ENCODE measurements at regions not wholly inside any gene's neighbourhood (a gene's known extent, or its start where the extent isn't known, plus 50 kb on each side); places are given as distances from the start of the nearest gene placed in this dataset.

GRCh38 chr11:111169367-111169766, 76.2 kb upstream of the POU2AF2 start:
- H3K36me3 ChIP-seq (ENCODE audit: control insufficient read depth in 2 of 2, insufficient read depth in 1 of 2, low read length in 2 of 2), result no peaks in the 10 kb centered on the region
- H3K4me3 ChIP-seq (ENCODE audit: low read depth, low read length), result no peak overlapping the region
- CTCF ChIA-PET, result interaction anchor here (1.6 kb wide), 1 partner anchor 16 kb away, joined by 4 read pairs; no protein-coding TSS in a partner anchor
- H3K9me3 ChIP-seq (ENCODE audit: control insufficient read depth, insufficient read depth, low read depth, low read length), result no peaks in the 10 kb centered on the region
- no peaks in the 10 kb centered on the region for H3K4me1 ChIP-seq (ENCODE audit: control insufficient read depth, insufficient read depth, low read length)
- TF ChIP-seq KLF16 (tag by site-specific recombination; IDR thresholded peaks at IDR 0.05), result no peak
- POLR2A ChIA-PET, result no interaction called here
- no peak overlapping the region for H3K27ac ChIP-seq (ENCODE audit: extremely low read depth, low read depth, low read length)

- Histone ChIP-seq H3K36me3 (ENCODE audit: control insufficient read depth in 2 of 2, insufficient read depth in 1 of 2, low read length in 2 of 2) (no peaks in the 10 kb centered on the region), H3K4me1 (ENCODE audit: control insufficient read depth, insufficient read depth, low read length) (no peaks in the 10 kb centered on the region), H3K9me3 (ENCODE audit: control insufficient read depth, insufficient read depth, low read depth, low read length) (no peaks in the 10 kb centered on the region), H3K27ac (ENCODE audit: extremely low read depth, low read depth, low read length) (no peak overlapping the region), H3K4me3 (ENCODE audit: low read depth, low read length) (no peak overlapping the region)
- ChIA-PET POLR2A (no interaction called here), CTCF (no interaction called here)
- TF ChIP-seq ZNF704 (tag by site-specific recombination; IDR thresholded peaks at IDR 0.05) (no peak), SALL2 (tag by site-specific recombination; IDR thresholded peaks at IDR 0.05; ENCODE audit: borderline replicate concordance) (no peak), ZNF223 (tag by site-specific recombination; IDR thresholded peaks at IDR 0.05) (no peak), ZNF140 (tag by site-specific recombination; IDR thresholded peaks at IDR 0.05) (no peak), ZNF433 (tag by site-specific recombination; IDR thresholded peaks at IDR 0.05; ENCODE audit: low read depth) (no peak), ZNF624 (tag by site-specific recombination; IDR thresholded peaks at IDR 0.05) (no peak), ZNF391 (tag by site-specific recombination; IDR thresholded peaks at IDR 0.05; ENCODE audit: borderline replicate concordance, low read depth) (no peak), ZFP69B (tag by site-specific recombination; IDR thresholded peaks at IDR 0.05) (no peak)
Measured at GRCh38 chr11:111168871-111169270, 76.7 kb upstream of the POU2AF2 start.

- Histone ChIP-seq H3K4me3 (ENCODE audit: low read depth, low read length) (no peak overlapping the region), H3K36me3 (ENCODE audit: control insufficient read depth in 2 of 2, insufficient read depth in 1 of 2, low read length in 2 of 2) (no peaks in the 10 kb centered on the region), H3K27ac (ENCODE audit: extremely low read depth, low read depth, low read length) (no peak overlapping the region), H3K4me1 (ENCODE audit: control insufficient read depth, insufficient read depth, low read length) (no peaks in the 10 kb centered on the region), H3K9me3 (ENCODE audit: control insufficient read depth, insufficient read depth, low read depth, low read length) (no peaks in the 10 kb centered on the region)
- TF ChIP-seq ZNF518A (tag by site-specific recombination; conservative IDR thresholded peaks at IDR 0.05; ENCODE audit: low read depth) (no peak), ZNF223 (tag by site-specific recombination; IDR thresholded peaks at IDR 0.05) (no peak), ZNF670 (tag by site-specific recombination; IDR thresholded peaks at IDR 0.05; ENCODE audit: low read depth) (no peak), ZNF843 (tag by site-specific recombination; IDR thresholded peaks at IDR 0.05) (no peak), ZNF214 (tag by site-specific recombination; IDR thresholded peaks at IDR 0.05; ENCODE audit: borderline replicate concordance) (no peak), ZNF677 (tag by site-specific recombination; IDR thresholded peaks at IDR 0.05) (no peak), ZBTB10 (tag by site-specific recombination; IDR thresholded peaks at IDR 0.05) (no peak), EGR2 (tag by site-specific recombination; IDR thresholded peaks at IDR 0.05; ENCODE audit: low read depth) (no peak), KLF8 (tag by site-specific recombination; IDR thresholded peaks at IDR 0.05) (no peak)
- ChIA-PET POLR2A (no interaction called here), CTCF (no interaction called here)
Measured at GRCh38 chr11:111167666-111168065, 77.9 kb upstream of the POU2AF2 start.
